Prostate gland (tissue), 2 donors: ENCODE measurements at regions not wholly inside any gene's neighbourhood (a gene's known extent, or its start where the extent isn't known, plus 50 kb on each side); places are given as distances from the start of the nearest gene placed in this dataset.

Experiments
- POLR2A ChIP-seq: fragments of 450-650 bp; IDR thresholded peaks from one replicate; pipeline ENCODE4 v1.6.1; 2016; ENCODE audit warnings: antibody characterized with exemption, mild to moderate bottlenecking
- TF ChIP-seq, protein P1 (sequence below), 4 experiments: fragments of 200-600 bp in 2 of 4; fragments of 450-650 bp in 2 of 4; sonication (generic) in 2 of 4; IDR thresholded peaks; 1 replicate in 3 of 4; 2 replicates in 1 of 4; pipeline ENCODE4 v1.5.1; 2016 to 2019; ENCODE audit warnings: antibody characterized with exemption in 4 of 4, mild to moderate bottlenecking in 2 of 4, moderate library complexity in 2 of 4

DNA sequence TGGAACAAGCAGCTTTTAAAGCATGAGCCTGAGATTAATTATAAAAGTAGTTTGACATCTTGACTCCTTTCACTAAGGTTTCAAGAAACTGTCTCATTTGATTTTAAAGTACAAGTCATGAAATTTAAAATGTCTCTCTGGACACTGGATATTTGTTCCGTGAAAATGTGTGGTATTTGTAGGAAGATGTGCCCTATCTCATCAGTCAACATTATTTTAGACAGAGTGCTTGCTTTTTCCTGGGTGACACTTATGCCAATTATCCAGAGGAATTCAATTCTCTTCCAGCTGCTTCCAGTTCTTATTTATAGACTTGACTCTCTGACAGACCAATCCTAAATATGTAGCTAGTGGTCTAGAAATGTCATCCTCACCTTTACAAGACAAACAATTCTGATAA, 300.4 kb downstream of the PLA2G4A start:
- no peak for TF ChIP-seq POLR2A
- TF ChIP-seq, protein P1, sequence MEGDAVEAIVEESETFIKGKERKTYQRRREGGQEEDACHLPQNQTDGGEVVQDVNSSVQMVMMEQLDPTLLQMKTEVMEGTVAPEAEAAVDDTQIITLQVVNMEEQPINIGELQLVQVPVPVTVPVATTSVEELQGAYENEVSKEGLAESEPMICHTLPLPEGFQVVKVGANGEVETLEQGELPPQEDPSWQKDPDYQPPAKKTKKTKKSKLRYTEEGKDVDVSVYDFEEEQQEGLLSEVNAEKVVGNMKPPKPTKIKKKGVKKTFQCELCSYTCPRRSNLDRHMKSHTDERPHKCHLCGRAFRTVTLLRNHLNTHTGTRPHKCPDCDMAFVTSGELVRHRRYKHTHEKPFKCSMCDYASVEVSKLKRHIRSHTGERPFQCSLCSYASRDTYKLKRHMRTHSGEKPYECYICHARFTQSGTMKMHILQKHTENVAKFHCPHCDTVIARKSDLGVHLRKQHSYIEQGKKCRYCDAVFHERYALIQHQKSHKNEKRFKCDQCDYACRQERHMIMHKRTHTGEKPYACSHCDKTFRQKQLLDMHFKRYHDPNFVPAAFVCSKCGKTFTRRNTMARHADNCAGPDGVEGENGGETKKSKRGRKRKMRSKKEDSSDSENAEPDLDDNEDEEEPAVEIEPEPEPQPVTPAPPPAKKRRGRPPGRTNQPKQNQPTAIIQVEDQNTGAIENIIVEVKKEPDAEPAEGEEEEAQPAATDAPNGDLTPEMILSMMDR (IDR thresholded peaks at IDR 0.05), result no peak
